GM18511 (cell line): ENCODE measurements at regions not wholly inside any gene's neighbourhood (a gene's known extent, or its start where the extent isn't known, plus 50 kb on each side); places are given as distances from the start of the nearest gene placed in this dataset.

ENCODE experiments used
- ATAC-seq: cut with Tn5 transposase; IDR thresholded peaks from one replicate; pipeline ENCODE4 v1.9.1; 2021; ENCODE audit warnings: mild to moderate bottlenecking, moderate library complexity; ENCODE audit not compliant: unreplicated experiment

- ATAC-seq, result no peak
Measured at GRCh38 chr5:145510769-145511168, 324.4 kb downstream of the PRELID2 start.

- no peak for ATAC-seq
Measured at GRCh38 chr5:145510324-145510723, 324.8 kb downstream of the PRELID2 start.

- ATAC-seq, result no peak
Measured at GRCh38 chr5:145509336-145510136, 325.6 kb downstream of the PRELID2 start.

GRCh38 chr5:145506185-145506850 is 328.8 kb downstream of the PRELID2 start:
- no peak for ATAC-seq

- ATAC-seq, result no peak
Measured at GRCh38 chr5:145502906-145503305, 332.2 kb downstream of the PRELID2 start.

GRCh38 chr5:145500710-145501109 is 334.4 kb downstream of the PRELID2 start:
- no peak for ATAC-seq

GRCh38 chr5:145499483-145499882 is 335.7 kb downstream of the PRELID2 start:
- ATAC-seq, result no peak

GRCh38 chr5:145497052-145497451 is 338.1 kb downstream of the PRELID2 start:
- no peak for ATAC-seq

GRCh38 chr5:145495741-145496140 is 339.4 kb downstream of the PRELID2 start:
- ATAC-seq, result no peak

- no peak for ATAC-seq
Measured at GRCh38 chr5:145495196-145495595, 339.9 kb downstream of the PRELID2 start.

GRCh38 chr5:145493435-145493834 is 341.7 kb downstream of the PRELID2 start:
- no peak for ATAC-seq

GRCh38 chr5:145489516-145489915 is 345.6 kb downstream of the PRELID2 start:
- no peak for ATAC-seq

GRCh38 chr5:145484158-145484557 is 351.0 kb downstream of the PRELID2 start:
- ATAC-seq, result no peak

GRCh38 chr5:145483212-145483611 is 351.9 kb downstream of the PRELID2 start:
- ATAC-seq, result no peak

- ATAC-seq, result no peak
Measured at GRCh38 chr5:145479857-145480256, 355.3 kb downstream of the PRELID2 start.

- no peak for ATAC-seq
Measured at GRCh38 chr5:145479271-145479670, 355.9 kb downstream of the PRELID2 start.

GRCh38 chr5:145478651-145479050 is 356.5 kb downstream of the PRELID2 start:
- ATAC-seq, result no peak

GRCh38 chr5:145473042-145473642 is 362.0 kb downstream of the PRELID2 start:
- no peak for ATAC-seq

- ATAC-seq, result no peak
Measured at GRCh38 chr5:145471831-145472612, 363.1 kb downstream of the PRELID2 start.

GRCh38 chr5:145471026-145471425 is 364.1 kb downstream of the PRELID2 start:
- no peak for ATAC-seq

- no peak for ATAC-seq
Measured at GRCh38 chr5:145470396-145470979, 364.7 kb downstream of the PRELID2 start.
